ENCODE measurements at regions not wholly inside any gene's neighbourhood (a gene's known extent, or its start where the extent isn't known, plus 50 kb on each side); places are given as distances from the start of the nearest gene placed in this dataset.

- TF ChIP-seq POLR2AphosphoS5 (IDR thresholded peaks at IDR 0.05; ENCODE audit: low read depth, low read length) (no peak), REST (IDR thresholded peaks at IDR 0.05; ENCODE audit: insufficient read depth in 1 of 2, low read depth in 2 of 2, low read length in 2 of 2) (no peak), FOXP2 (optimal IDR thresholded peaks at IDR 0.05; ENCODE audit: borderline replicate concordance, extremely low read depth, extremely low read length, insufficient read depth) (no peak), SIN3A (IDR thresholded peaks at IDR 0.05; ENCODE audit: borderline replicate concordance, insufficient read depth, low read length) (no peak), TAF1 (IDR thresholded peaks at IDR 0.05; ENCODE audit: borderline replicate concordance, insufficient read depth, low read length) (no peak)
These were observed 350.9 kb upstream of the HSF2 start for GRCh38 chr6:122048570-122048969.

- no peak for TF ChIP-seq FOXP2 (optimal IDR thresholded peaks at IDR 0.05; ENCODE audit: borderline replicate concordance, extremely low read depth, extremely low read length, insufficient read depth)
- no peak for TF ChIP-seq TAF1 (IDR thresholded peaks at IDR 0.05; ENCODE audit: borderline replicate concordance, insufficient read depth, low read length)
- TF ChIP-seq REST (IDR thresholded peaks at IDR 0.05; ENCODE audit: insufficient read depth in 1 of 2, low read depth in 2 of 2, low read length in 2 of 2), result no peak
- TF ChIP-seq POLR2AphosphoS5 (IDR thresholded peaks at IDR 0.05; ENCODE audit: low read depth, low read length), result no peak
- no peak for TF ChIP-seq SIN3A (IDR thresholded peaks at IDR 0.05; ENCODE audit: borderline replicate concordance, insufficient read depth, low read length)
These were observed 350.1 kb upstream of the HSF2 start for GRCh38 chr6:122049341-122049740.

- TF ChIP-seq TAF1 (IDR thresholded peaks at IDR 0.05; ENCODE audit: borderline replicate concordance, insufficient read depth, low read length), result no peak
- TF ChIP-seq POLR2AphosphoS5 (IDR thresholded peaks at IDR 0.05; ENCODE audit: low read depth, low read length), result no peak
- no peak for TF ChIP-seq SIN3A (IDR thresholded peaks at IDR 0.05; ENCODE audit: borderline replicate concordance, insufficient read depth, low read length)
- TF ChIP-seq FOXP2 (optimal IDR thresholded peaks at IDR 0.05; ENCODE audit: borderline replicate concordance, extremely low read depth, extremely low read length, insufficient read depth), result no peak
- TF ChIP-seq REST (IDR thresholded peaks at IDR 0.05; ENCODE audit: insufficient read depth in 1 of 2, low read depth in 2 of 2, low read length in 2 of 2), result no peak
These were observed 349.2 kb upstream of the HSF2 start for GRCh38 chr6:122050242-122050755.

GRCh38 chr6:122052346-122052900 is 347.0 kb upstream of the HSF2 start:
- TF ChIP-seq SIN3A (IDR thresholded peaks at IDR 0.05; ENCODE audit: borderline replicate concordance, insufficient read depth, low read length), result no peak

GRCh38 chr6:122059918-122060317 is 339.5 kb upstream of the HSF2 start:
- TF ChIP-seq SIN3A (IDR thresholded peaks at IDR 0.05; ENCODE audit: borderline replicate concordance, insufficient read depth, low read length) (no peak), REST (IDR thresholded peaks at IDR 0.05; ENCODE audit: insufficient read depth in 1 of 2, low read depth in 2 of 2, low read length in 2 of 2) (no peak), FOXP2 (optimal IDR thresholded peaks at IDR 0.05; ENCODE audit: borderline replicate concordance, extremely low read depth, extremely low read length, insufficient read depth) (no peak), POLR2AphosphoS5 (IDR thresholded peaks at IDR 0.05; ENCODE audit: low read depth, low read length) (no peak), TAF1 (IDR thresholded peaks at IDR 0.05; ENCODE audit: borderline replicate concordance, insufficient read depth, low read length) (no peak)

Measured in PFSK-1 (cell line).